ENCODE measurements at regions not wholly inside any gene's neighbourhood (a gene's known extent, or its start where the extent isn't known, plus 50 kb on each side); places are given as distances from the start of the nearest gene placed in this dataset.
"Not testable (repeated sequence)": the region's sequence is repeated elsewhere in the genome, so short reads cannot be mapped to it uniquely, and the experiment has no call there.

- no peak for DNase-seq
- H3K27me3 ChIP-seq (ENCODE audit: control insufficient read depth, insufficient read depth, low read length), result no peaks in the 10 kb centered on the region
- H3K27ac ChIP-seq (ENCODE audit: low read length), result no peak overlapping the region
- H3K4me1 ChIP-seq (ENCODE audit: control insufficient read depth, insufficient read depth, low read length), result no peaks in the 10 kb centered on the region
- no peaks in the 10 kb centered on the region for H3K36me3 ChIP-seq (ENCODE audit: control insufficient read depth, insufficient read depth, low read length)
- no peaks in the 10 kb centered on the region for H3K9me3 ChIP-seq (replicated peaks; ENCODE audit: control insufficient read depth, low read depth, low read length)
- H3K4me3 ChIP-seq (ENCODE audit: low read length), result no peak overlapping the region
- no CpG with 5 or more reads among the region's 2 CpGs for WGBS (ENCODE audit: insufficient coverage)
Observed at GRCh38 chr14:30348445-30348844, 210.5 kb upstream of the G2E3 start.

GRCh38 chr14:30349520-30349919 lies 209.4 kb upstream of the G2E3 start:
- no peaks in the 10 kb centered on the region for H3K36me3 ChIP-seq (ENCODE audit: control insufficient read depth, insufficient read depth, low read length)
- WGBS (ENCODE audit: insufficient coverage), result 93% methylated on average over 3 of the region's 3 CpGs
- no peak overlapping the region for H3K27ac ChIP-seq (ENCODE audit: low read length)
- H3K4me1 ChIP-seq (ENCODE audit: control insufficient read depth, insufficient read depth, low read length), result no peaks in the 10 kb centered on the region
- no peaks in the 10 kb centered on the region for H3K9me3 ChIP-seq (replicated peaks; ENCODE audit: control insufficient read depth, low read depth, low read length)
- no peaks in the 10 kb centered on the region for H3K27me3 ChIP-seq (ENCODE audit: control insufficient read depth, insufficient read depth, low read length)
- no peak for DNase-seq
- H3K4me3 ChIP-seq (ENCODE audit: low read length), result no peak overlapping the region

- H3K27me3 ChIP-seq (ENCODE audit: control insufficient read depth, insufficient read depth, low read length), result no peaks in the 10 kb centered on the region
- H3K27ac ChIP-seq (ENCODE audit: low read length), result no peak overlapping the region
- no peaks in the 10 kb centered on the region for H3K9me3 ChIP-seq (replicated peaks; ENCODE audit: control insufficient read depth, low read depth, low read length)
- H3K4me3 ChIP-seq (ENCODE audit: low read length), result no peak overlapping the region
- H3K4me1 ChIP-seq (ENCODE audit: control insufficient read depth, insufficient read depth, low read length), result no peaks in the 10 kb centered on the region
- DNase-seq, result no peak
- no peaks in the 10 kb centered on the region for H3K36me3 ChIP-seq (ENCODE audit: control insufficient read depth, insufficient read depth, low read length)
- no CpG with 5 or more reads among the region's 1 CpG for WGBS (ENCODE audit: insufficient coverage)
Observed at GRCh38 chr14:30354439-30354838, 204.5 kb upstream of the G2E3 start.

- no peak for DNase-seq
- WGBS (ENCODE audit: insufficient coverage), result no CpG with 5 or more reads among the region's 5 CpGs
- Histone ChIP-seq H3K36me3 (ENCODE audit: control insufficient read depth, insufficient read depth, low read length) (no peaks in the 10 kb centered on the region), H3K4me1 (ENCODE audit: control insufficient read depth, insufficient read depth, low read length) (no peaks in the 10 kb centered on the region), H3K27me3 (ENCODE audit: control insufficient read depth, insufficient read depth, low read length) (no peaks in the 10 kb centered on the region), H3K9me3 (replicated peaks; ENCODE audit: control insufficient read depth, low read depth, low read length) (no peaks in the 10 kb centered on the region), H3K4me3 (ENCODE audit: low read length) (no peak overlapping the region), H3K27ac (ENCODE audit: low read length) (no peak overlapping the region)
Observed at GRCh38 chr14:30355431-30355913, 203.5 kb upstream of the G2E3 start.

- H3K4me1 ChIP-seq (ENCODE audit: control insufficient read depth, insufficient read depth, low read length), result no peaks in the 10 kb centered on the region
- 67% methylated on average over 1 of the region's 7 CpGs for WGBS (ENCODE audit: insufficient coverage)
- H3K9me3 ChIP-seq (replicated peaks; ENCODE audit: control insufficient read depth, low read depth, low read length), result no peaks in the 10 kb centered on the region
- H3K36me3 ChIP-seq (ENCODE audit: control insufficient read depth, insufficient read depth, low read length), result no peaks in the 10 kb centered on the region
- no peaks in the 10 kb centered on the region for H3K27me3 ChIP-seq (ENCODE audit: control insufficient read depth, insufficient read depth, low read length)
- DNase-seq, result no peak
- H3K4me3 ChIP-seq (ENCODE audit: low read length), result no peak overlapping the region
- H3K27ac ChIP-seq (ENCODE audit: low read length), result no peak overlapping the region
Observed at GRCh38 chr14:30356438-30357202, 202.3 kb upstream of the G2E3 start.

- Histone ChIP-seq H3K4me3 (ENCODE audit: low read length) (no peak overlapping the region), H3K27me3 (ENCODE audit: control insufficient read depth, insufficient read depth, low read length) (no peaks in the 10 kb centered on the region), H3K9me3 (replicated peaks; ENCODE audit: control insufficient read depth, low read depth, low read length) (no peaks in the 10 kb centered on the region), H3K27ac (ENCODE audit: low read length) (no peak overlapping the region), H3K36me3 (ENCODE audit: control insufficient read depth, insufficient read depth, low read length) (no peaks in the 10 kb centered on the region), H3K4me1 (ENCODE audit: control insufficient read depth, insufficient read depth, low read length) (no peaks in the 10 kb centered on the region)
- DNase-seq, result no peak
- 96% methylated on average over 7 of the region's 8 CpGs for WGBS (ENCODE audit: insufficient coverage)
Observed at GRCh38 chr14:30357791-30358190, 201.2 kb upstream of the G2E3 start.

GRCh38 chr14:30362369-30363218 lies 196.4 kb upstream of the G2E3 start:
- no peak overlapping the region for H3K4me3 ChIP-seq (ENCODE audit: low read length)
- H3K9me3 ChIP-seq (replicated peaks; ENCODE audit: control insufficient read depth, low read depth, low read length), result no peaks in the 10 kb centered on the region
- H3K27me3 ChIP-seq (ENCODE audit: control insufficient read depth, insufficient read depth, low read length), result no peaks in the 10 kb centered on the region
- no peaks in the 10 kb centered on the region for H3K4me1 ChIP-seq (ENCODE audit: control insufficient read depth, insufficient read depth, low read length)
- DNase-seq, result no peak
- H3K27ac ChIP-seq (ENCODE audit: low read length), result no peak overlapping the region
- 50% methylated on average over 2 of the region's 10 CpGs for WGBS (ENCODE audit: insufficient coverage)
- H3K36me3 ChIP-seq (ENCODE audit: control insufficient read depth, insufficient read depth, low read length), result no peaks in the 10 kb centered on the region

GRCh38 chr14:30363219-30363880 lies 195.6 kb upstream of the G2E3 start:
- 69% methylated on average over 3 of the region's 27 CpGs for WGBS (ENCODE audit: insufficient coverage)
- not testable (repeated sequence) for H3K4me3 ChIP-seq (ENCODE audit: low read length); H3K36me3 ChIP-seq (ENCODE audit: control insufficient read depth, insufficient read depth, low read length); H3K4me1 ChIP-seq (ENCODE audit: control insufficient read depth, insufficient read depth, low read length); DNase-seq; H3K27ac ChIP-seq (ENCODE audit: low read length); H3K27me3 ChIP-seq (ENCODE audit: control insufficient read depth, insufficient read depth, low read length); H3K9me3 ChIP-seq (replicated peaks; ENCODE audit: control insufficient read depth, low read depth, low read length)

GRCh38 chr14:30369502-30370180 lies 189.3 kb upstream of the G2E3 start:
- H3K9me3 ChIP-seq (replicated peaks; ENCODE audit: control insufficient read depth, low read depth, low read length), result no peaks in the 10 kb centered on the region
- H3K27ac ChIP-seq (ENCODE audit: low read length), result no peak overlapping the region
- no peak overlapping the region for H3K4me3 ChIP-seq (ENCODE audit: low read length)
- no peaks in the 10 kb centered on the region for H3K4me1 ChIP-seq (ENCODE audit: control insufficient read depth, insufficient read depth, low read length)
- no peak for DNase-seq
- WGBS (ENCODE audit: insufficient coverage), result 67% methylated on average over 1 of the region's 6 CpGs
- no peaks in the 10 kb centered on the region for H3K27me3 ChIP-seq (ENCODE audit: control insufficient read depth, insufficient read depth, low read length)
- H3K36me3 ChIP-seq (ENCODE audit: control insufficient read depth, insufficient read depth, low read length), result no peaks in the 10 kb centered on the region

All from muscle of leg (tissue), 3 donors.